Endothelial cell (in vitro differentiated cells): ENCODE measurements at regions not wholly inside any gene's neighbourhood (a gene's known extent, or its start where the extent isn't known, plus 50 kb on each side); places are given as distances from the start of the nearest gene placed in this dataset.
"Not testable (repeated sequence)": the region's sequence is repeated elsewhere in the genome, so short reads cannot be mapped to it uniquely, and the experiment has no call there.

Source experiments
- DNase-seq: peaks from one replicate; pipeline ENCODE4 v3.0.0; 2021; ENCODE audit warnings: low spot score
- H3K27ac Mint-ChIP-seq: one replicate; pipeline ENCODE4 v1.8.0; 2021; ENCODE audit warnings: mixed read lengths, inconsistent platforms; ENCODE audit not compliant: unreplicated experiment
- H3K27me3 Mint-ChIP-seq: one replicate; pipeline ENCODE4 v1.8.0; 2021; ENCODE audit warnings: mild to moderate bottlenecking, moderate library complexity, mixed read lengths, inconsistent platforms; ENCODE audit not compliant: unreplicated experiment
- H3K36me3 Mint-ChIP-seq: one replicate; pipeline ENCODE4 v1.8.0; 2021; ENCODE audit warnings: mild to moderate bottlenecking, low read depth, mixed read lengths, inconsistent platforms; ENCODE audit not compliant: unreplicated experiment
- H3K4me1 Mint-ChIP-seq: one replicate; pipeline ENCODE4 v1.8.0; 2021; ENCODE audit warnings: mild to moderate bottlenecking, mixed read lengths, inconsistent platforms; ENCODE audit not compliant: unreplicated experiment
- H3K4me3 Mint-ChIP-seq: one replicate; pipeline ENCODE4 v1.8.0; 2021; ENCODE audit warnings: mild to moderate bottlenecking, mixed read lengths, inconsistent platforms; ENCODE audit not compliant: unreplicated experiment
- H3K9me3 Mint-ChIP-seq: one replicate; pipeline ENCODE4 v1.8.0; 2021; ENCODE audit warnings: mixed read lengths, inconsistent platforms; ENCODE audit not compliant: unreplicated experiment
- TF ChIP-seq, protein P1 (sequence below): fragments of 200-600 bp; sonication (generic); IDR thresholded peaks from one replicate; pipeline ENCODE4 v1.5.0; 2021; ENCODE audit warnings: antibody characterized with exemption; ENCODE audit not compliant: unreplicated experiment

DNA sequence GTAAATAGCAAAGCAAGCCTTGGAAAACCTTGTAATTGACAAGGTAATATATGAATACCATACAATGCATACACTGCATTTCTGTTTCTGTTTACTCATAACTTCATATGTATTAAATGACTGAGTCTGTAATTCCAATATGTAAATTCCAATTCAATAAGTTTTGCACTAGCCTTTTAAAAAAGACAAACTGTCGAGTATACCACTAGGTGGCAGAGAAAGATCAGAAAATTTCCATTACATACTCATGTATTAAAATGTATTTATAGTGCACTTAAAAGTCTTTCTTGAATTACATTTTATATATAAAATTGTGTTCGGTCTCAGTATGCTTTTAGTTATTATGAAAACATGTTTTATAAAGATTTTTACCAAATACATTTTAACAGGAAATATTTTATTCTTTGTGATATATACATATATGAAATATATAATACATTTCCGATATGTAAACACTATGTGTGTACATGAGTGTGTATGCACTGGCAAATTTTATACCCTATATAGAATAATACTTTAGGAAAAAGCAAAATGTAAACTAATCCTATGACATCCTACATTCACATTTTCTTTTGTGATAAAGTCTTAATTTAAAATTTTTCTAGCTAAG lies 216.8 kb downstream of the VGLL3 start:
- Mint-ChIP-seq H3K27ac (no peak overlapping the region), H3K4me3 (no peak overlapping the region), H3K36me3 (no peaks in the 10 kb centered on the region), H3K4me1 (no peaks in the 10 kb centered on the region), H3K27me3 (no peaks in the 10 kb centered on the region), H3K9me3 (no peaks in the 10 kb centered on the region)
- DNase-seq, result no peak
- TF ChIP-seq, protein P1, sequence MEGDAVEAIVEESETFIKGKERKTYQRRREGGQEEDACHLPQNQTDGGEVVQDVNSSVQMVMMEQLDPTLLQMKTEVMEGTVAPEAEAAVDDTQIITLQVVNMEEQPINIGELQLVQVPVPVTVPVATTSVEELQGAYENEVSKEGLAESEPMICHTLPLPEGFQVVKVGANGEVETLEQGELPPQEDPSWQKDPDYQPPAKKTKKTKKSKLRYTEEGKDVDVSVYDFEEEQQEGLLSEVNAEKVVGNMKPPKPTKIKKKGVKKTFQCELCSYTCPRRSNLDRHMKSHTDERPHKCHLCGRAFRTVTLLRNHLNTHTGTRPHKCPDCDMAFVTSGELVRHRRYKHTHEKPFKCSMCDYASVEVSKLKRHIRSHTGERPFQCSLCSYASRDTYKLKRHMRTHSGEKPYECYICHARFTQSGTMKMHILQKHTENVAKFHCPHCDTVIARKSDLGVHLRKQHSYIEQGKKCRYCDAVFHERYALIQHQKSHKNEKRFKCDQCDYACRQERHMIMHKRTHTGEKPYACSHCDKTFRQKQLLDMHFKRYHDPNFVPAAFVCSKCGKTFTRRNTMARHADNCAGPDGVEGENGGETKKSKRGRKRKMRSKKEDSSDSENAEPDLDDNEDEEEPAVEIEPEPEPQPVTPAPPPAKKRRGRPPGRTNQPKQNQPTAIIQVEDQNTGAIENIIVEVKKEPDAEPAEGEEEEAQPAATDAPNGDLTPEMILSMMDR, result peak; percentile 80

DNA sequence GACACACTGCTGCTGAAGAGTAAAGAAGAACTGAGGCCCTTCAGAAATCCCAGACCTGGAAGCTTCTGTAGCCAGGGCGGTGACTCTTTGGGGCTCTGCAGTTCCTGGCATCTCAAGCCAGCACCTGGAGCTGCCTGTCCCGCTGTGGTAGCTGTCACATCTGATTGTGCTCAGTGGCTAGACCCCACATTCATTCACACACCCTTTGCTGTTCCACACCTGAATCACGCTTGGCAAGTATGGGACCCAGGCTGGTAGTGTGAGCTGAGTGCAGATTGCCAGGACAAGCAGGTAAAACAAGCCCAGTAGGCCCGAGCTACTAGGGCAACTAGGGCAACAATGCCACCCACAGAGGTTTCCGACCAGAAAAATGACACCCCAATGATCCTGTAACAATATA lies 218.2 kb downstream of the VGLL3 start:
- H3K36me3 Mint-ChIP-seq, result no peaks in the 10 kb centered on the region
- TF ChIP-seq, protein P1, result no peak
- H3K4me1 Mint-ChIP-seq, result no peaks in the 10 kb centered on the region
- no peak overlapping the region for H3K4me3 Mint-ChIP-seq
- DNase-seq, result no peak
- H3K27ac Mint-ChIP-seq, result no peak overlapping the region
- H3K27me3 Mint-ChIP-seq, result no peaks in the 10 kb centered on the region
- no peaks in the 10 kb centered on the region for H3K9me3 Mint-ChIP-seq

DNA sequence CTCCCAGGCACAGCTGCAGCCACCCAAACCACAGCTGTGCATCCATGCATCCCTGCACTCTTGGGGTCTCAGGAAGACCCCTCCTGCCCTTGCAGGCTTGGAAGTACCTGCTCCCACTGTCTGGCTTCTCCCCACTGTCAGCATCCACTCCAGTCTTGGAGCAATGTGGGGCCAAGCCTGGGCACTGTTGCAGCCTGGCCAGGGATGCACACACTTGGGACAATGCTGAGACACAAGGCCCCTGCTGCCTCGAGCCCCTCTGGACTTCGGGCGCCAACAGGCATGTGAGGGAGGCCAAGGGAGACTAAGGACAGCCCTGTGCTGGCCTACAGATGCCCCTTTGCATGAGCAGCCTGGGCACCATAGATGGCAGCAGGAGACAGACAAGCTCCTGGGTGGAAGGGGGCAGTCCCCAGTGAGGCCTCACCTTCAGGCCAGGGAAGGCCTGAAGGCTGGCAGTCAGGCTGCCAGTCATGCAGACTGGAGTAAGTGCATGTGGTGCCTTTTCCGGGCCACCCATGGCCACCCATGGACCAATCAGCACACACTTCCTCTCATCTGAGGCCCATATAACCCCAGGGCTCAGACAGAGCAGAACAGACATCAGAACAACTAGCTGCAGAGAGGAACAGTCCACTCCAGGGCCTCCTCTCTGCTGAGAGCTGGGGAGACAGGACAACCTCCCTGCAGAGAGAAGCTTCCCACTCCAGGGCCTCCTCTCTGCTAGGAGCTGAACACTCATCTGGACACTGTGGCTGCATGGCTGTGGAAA lies 219.0 kb downstream of the VGLL3 start:
- no peaks in the 10 kb centered on the region for H3K36me3 Mint-ChIP-seq
- no peak overlapping the region for H3K4me3 Mint-ChIP-seq

DNA sequence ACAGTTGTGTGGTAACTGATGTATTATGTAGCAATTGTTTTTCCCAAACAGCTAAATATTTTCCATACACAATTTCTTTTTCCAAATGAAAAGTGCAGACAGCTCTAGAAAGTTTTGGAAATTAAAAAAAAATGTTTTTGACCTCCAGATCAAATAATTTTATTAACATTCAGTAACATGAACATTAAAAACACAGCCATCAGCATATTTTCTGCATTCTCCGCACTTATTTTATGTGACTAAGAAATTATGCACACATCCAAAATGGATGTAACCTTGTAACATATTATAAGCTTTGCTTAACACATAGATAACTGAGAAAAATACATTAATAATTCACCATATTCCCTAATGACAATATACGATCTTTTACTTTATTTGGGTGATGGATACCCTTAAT lies 224.6 kb downstream of the VGLL3 start:
- no peak overlapping the region for H3K27ac Mint-ChIP-seq
- no peak for DNase-seq
- no peaks in the 10 kb centered on the region for H3K9me3 Mint-ChIP-seq
- H3K4me1 Mint-ChIP-seq, result no peaks in the 10 kb centered on the region
- TF ChIP-seq, protein P1, result no peak
- no peaks in the 10 kb centered on the region for H3K36me3 Mint-ChIP-seq
- no peaks in the 10 kb centered on the region for H3K27me3 Mint-ChIP-seq
- no peak overlapping the region for H3K4me3 Mint-ChIP-seq

More for the DNA sequence above, 219.0 kb downstream of the VGLL3 start:
- Mint-ChIP-seq H3K4me1 (no peaks in the 10 kb centered on the region), H3K9me3 (no peaks in the 10 kb centered on the region), H3K27ac (no peak overlapping the region), H3K27me3 (no peaks in the 10 kb centered on the region)
- no peak for DNase-seq
- TF ChIP-seq, protein P1, result no peak

DNA sequence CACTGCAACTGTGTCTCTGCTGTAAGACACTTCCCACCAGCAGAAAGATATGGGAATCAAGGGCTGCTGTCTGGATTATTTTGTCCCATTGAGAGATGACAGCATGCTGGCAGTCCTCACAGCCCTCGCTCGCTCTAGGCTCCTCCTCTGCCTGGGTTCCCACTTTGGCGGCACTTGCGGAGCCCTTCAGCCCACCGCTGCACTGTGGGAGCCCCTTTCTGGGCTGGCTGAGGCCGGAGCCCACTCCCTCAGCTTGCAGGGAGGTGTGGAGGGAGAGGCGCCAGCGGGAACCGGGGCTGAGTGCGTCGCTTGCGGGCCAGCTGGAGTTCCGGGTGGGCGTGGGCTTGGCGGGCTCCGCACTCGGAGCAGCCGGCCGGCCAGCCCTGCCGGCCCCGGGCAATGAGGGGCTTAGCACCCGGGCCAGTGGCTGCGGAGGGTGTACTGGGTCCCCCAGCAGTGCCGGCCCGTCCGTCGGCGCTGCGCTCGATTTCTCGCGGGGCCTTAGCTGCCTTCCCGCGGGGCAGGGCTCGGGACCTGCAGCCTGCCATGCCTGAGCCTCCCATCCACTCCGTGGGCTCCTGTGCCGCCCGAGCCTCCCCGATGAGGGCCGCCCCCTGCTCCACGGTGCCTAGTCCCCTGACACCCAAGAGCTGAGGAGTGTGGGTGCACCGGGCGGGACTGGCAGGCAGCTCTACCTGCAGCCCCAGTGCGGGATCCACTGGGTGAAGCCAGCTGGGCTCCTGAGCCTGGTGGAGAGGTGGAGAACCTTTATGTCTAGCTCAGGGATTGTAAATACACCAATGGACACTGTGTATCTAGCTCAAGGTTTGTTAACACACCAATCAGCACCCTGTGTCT lies 233.4 kb downstream of the VGLL3 start:
- H3K36me3 Mint-ChIP-seq, H3K27ac Mint-ChIP-seq, H3K4me3 Mint-ChIP-seq, DNase-seq, H3K4me1 Mint-ChIP-seq, H3K27me3 Mint-ChIP-seq, H3K9me3 Mint-ChIP-seq: not testable (repeated sequence)
